GM18498 (cell line): ENCODE measurements at regions not wholly inside any gene's neighbourhood (a gene's known extent, or its start where the extent isn't known, plus 50 kb on each side); places are given as distances from the start of the nearest gene placed in this dataset.

Experiments
- ATAC-seq: cut with Tn5 transposase; IDR thresholded peaks from one replicate; pipeline ENCODE4 v1.9.1; 2021; ENCODE audit warnings: mild to moderate bottlenecking, moderate library complexity; ENCODE audit not compliant: unreplicated experiment

DNA sequence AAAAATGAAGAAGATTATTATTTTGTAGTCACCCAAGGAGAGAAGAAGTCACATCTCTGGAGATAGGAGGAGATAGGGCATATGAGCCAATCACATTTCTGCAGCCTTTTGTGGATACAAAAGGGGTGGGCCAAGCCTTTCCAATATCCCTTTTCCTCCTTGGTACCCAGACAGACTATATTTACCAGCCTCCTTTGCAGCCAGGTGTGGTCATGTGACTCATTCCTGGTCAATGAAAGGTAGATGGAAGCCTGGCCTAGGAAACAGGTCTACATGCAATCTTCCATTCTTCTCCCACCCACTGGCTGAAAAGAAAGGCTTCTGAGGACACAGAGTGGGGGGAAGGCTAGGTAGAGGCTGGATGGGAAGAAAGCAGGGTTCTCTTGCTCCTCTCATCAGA lies 58.1 kb upstream of the ERG start:
- ATAC-seq, result no peak

DNA sequence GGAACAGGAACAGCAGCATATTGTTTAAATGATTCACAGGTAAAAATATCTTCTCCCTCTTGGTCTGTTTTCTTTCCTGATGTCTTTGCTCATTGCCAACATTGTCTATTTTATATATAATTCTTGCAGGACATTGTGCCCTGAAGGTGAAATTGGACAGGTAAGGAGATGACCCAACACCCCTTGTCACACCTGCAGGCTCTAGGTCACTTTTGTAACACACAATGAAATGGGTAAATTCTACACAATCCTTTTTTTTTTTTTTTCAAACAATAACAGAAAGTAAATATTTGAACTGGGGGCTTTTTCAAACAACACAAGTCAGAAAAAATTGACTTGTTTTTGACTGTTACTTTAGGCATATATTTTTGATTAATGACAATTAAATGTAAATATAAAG lies 62.9 kb upstream of the ERG start:
- ATAC-seq, result no peak

DNA sequence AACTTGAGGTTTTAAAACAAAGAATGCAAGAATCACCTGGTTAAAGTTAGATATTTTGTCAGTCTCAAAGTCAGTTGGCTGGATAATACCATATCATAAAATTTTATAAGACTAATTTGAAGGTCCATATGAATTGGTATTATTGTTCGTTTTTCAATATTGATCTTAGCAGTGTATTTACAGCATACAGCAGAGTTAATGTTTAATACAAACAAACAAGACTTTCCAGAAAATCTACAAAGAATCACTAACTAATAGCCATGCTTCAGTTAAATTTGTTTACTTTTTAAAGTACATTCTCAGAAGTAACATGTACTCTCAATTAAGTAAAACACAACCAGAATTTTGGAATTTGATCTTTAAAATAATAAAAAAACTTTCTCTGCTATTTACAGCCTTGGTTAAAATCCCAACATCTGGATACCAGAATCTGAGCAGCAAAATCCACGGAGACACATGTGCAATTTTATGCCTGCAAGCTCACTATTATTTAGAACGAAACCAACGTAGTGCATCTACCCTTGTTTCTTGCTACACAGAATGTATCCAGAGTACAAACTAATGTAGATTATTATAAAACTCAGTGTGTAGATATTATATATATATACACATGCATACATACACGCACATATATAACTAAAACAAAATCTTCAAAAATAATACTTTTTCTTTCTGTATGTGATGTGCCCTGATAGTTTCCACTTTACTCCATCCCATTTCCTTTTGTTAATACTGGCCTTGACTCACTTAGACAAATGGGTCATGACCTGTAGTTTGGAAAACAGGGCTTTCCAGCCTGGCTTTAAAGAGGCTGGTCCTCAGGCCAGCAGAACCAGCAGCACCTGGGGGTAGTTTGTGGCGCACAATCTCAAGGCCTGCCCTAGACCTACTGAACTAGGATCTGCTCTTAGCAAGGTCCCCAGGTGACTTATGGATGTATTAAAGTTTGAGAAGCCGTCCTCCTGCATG lies 63.6 kb upstream of the ERG start:
- ATAC-seq, result no peak

DNA sequence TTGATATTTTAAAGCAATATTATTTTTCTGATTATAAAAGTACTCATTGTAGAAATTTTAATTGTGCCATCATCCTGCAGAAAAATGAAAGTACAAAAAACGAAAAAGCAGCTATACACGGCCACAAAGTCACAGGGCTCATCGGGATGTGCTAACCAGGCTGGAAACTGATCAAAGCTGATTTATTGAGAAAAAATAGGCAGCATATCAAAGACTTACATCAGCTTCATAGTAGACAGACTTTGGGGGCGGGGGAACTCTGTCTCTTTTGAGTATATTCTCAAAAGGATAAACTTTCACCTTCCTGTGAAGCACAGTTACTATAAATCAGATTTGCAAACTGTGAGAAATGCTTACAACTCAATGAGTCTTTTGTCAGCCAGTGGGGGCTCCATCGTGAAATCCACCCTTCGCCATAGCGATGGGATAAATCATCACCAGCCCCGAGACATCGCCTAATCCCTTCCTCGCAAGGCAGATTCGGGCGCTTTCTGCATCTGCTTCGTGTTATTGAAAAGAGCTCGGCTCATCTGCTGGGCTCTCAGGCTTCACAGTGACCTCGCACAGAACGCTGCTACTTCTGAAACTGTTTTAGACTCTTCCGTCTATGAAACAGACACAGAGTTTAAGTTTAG lies 69.2 kb upstream of the ERG start:
- ATAC-seq, result no peak

DNA sequence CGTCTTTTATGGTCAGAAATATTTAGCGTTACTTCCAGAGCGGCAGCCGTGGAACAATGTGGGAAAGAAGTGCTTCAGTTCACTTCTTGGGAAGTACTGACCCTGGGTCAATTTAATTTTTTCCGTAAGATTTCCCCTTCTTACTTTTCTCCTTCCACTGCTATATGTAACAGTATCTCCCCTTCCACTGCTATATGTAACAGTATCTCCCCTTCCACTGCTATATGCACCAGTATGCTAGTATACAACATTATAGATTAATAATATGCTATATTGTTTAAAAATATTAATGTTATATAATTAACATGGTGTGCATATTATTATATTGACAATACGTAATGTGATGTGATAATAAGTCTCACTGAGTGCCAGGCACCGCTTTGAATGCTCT lies 69.7 kb upstream of the ERG start:
- no peak for ATAC-seq

DNA sequence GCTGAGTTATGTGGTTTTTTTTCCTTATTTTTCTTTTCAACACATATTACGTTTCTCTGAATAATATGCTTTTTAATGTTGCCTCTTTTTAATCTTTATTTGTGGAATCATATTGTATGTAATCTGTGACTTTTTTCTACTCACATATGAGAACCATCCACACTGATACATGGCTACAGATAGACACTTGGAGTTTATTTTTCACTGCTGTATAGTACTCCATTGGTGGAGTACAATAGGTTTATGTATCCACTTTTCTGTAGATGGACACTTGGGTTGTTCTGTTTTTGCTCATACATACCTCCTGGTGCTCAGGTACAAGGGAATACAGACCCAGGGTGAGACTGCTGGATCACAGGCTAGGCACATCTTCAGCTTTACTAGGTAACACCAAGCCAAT lies 71.5 kb upstream of the ERG start:
- ATAC-seq, result no peak

DNA sequence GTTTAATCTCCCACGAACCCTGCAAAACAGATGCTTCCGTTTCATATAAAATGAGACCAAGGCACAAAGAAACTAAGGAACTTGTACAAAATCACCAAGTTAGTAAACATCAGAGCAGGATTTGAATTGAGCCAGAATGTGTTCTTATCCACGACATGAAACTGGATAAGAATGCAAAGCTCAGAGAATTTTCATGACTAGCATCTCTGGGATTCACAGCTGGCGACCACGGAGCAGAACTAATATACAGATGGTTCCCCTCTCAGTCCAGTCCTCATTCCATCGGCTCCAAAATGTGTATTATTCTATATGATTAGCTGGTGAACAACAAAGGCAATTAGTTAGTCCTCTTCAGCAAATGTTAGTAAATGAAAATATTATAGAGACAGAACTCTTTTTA lies 72.3 kb upstream of the ERG start:
- no peak for ATAC-seq

DNA sequence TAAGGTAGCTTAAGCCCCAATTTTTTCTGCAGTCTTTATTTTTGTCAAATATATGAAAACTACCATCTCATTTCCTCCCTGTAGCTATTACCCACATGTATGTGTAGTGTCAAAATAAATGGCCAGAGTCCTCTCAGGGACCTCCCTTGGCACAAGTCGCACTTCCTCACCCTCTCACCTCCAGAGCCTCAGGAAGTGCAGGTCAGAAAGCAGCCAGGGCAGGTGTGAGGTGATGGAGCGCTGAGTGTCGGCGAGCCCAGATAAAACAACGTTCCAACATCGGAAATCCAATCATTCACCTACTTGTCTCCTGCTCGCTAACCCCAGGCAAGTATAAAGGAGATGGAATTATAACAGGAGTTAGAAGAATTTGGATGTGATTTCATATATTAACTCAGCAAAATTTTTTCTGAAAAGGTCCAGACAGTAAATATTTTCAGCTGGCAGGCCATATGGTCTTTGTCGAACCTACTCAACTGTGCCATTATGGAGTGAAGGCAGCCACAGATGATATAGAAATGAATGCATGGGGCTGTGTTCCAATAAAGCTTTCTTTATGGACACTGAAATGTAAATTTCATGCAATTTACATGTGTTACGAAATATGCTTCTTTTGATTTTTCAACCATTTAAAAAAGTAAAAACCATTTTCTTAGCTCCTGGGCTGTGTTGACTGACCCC lies 76.8 kb upstream of the ERG start:
- no peak for ATAC-seq

DNA sequence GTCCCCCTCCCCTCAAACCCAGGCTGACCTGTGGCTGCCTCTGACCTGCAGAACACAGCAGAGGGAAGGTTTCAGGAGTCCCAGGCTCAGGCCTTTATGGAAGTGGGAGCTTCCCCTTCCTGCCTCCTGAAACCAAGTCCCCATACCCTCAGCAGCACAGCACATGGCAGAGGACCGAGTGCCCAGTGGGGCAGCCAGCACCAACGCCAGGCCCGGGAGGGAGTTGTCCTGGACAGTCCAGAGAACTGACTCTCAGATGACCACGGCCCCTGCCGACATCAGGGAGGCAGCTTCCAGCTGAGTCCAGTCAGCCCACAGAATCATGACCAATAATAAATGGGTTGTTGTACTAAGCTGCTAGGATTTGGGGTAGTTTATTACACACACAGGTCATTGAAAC lies 79.6 kb upstream of the ERG start:
- no peak for ATAC-seq

DNA sequence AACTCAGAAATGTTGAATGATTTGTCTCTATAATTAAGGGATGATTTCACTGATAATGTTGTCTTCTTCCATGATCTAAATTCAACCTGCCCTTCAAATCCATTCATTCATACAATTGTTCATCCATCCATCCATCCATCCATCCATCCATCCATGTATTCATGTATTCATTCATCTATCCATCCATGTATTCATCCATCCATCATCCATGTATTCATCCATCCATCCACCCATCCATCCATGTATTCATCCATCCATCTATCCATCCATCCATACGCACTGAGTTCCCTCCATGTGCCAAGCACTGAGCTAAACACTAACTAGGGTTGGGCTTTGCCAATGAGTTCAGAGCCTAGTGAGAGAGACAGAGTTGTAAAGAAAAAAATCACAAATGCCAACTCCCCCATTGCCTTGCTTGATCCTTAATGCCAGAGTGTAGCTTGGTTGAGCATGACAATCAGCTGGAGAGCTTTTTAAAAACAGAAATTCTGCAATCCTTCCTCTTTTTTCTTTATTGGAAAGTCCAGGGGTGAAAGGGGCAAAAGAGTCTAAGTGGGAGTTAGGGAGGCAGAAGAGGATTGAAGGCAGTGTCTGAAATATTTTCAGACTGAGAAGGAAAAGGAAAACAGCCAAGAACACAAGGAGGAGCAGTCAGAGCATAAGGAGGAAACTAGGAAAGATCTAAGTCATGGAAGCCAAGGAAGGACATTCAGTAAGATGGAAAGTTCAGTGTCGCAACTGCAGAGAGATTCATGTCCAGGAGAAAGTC lies 92.4 kb upstream of the ERG start:
- no peak for ATAC-seq

DNA sequence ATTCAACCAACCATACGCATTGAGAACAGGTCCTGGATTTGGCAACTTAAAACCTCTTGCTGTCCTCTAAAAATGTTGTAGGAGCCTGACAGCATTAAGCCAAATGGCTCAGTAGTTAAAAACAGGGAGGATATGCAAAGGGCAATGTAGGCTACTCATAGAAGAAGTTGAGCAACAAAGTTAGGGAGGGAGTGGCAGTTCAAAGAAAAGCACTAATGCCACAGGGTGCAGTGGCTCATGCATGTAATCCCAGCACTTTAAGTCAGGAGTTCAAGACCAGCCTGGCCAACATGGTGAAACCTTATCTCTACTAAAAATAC lies 92.9 kb upstream of the ERG start:
- ATAC-seq, result no peak

DNA sequence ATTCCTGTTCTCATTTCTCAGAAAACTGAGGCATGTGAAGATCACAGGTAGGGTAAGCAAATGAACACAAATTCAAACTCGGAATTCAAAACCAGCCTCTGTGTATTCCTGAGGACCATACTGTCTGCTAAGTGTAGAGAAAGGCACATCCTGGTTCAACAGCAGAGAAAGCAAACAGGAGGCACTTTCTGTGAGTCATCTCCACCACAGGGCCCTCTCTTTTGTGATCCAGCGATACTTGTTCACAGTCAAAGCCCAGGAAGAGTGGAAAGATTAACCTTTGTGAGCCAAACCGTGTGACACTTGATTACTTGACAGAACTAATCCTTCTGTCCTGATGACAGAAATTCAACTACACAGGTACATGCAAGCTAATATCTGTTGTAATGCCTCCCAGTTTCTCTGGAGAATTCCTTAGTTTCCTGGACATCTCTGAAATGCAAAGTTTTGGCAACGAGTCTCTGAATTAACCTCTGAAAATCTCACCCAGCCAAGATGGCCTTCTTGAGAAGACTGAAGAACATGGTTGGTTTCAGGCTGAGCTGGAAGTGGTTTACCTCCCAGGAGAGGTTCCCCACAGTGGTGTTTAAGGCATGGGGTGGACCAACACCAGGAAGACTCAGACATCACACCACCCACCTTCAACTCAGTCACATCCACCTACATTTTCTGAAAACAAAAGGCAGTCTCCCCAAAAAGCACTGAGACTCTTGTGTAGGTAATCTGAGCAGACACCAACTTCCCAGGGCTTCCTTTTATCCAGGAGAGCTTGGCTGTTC lies 98.2 kb upstream of the ERG start:
- ATAC-seq, result no peak

DNA sequence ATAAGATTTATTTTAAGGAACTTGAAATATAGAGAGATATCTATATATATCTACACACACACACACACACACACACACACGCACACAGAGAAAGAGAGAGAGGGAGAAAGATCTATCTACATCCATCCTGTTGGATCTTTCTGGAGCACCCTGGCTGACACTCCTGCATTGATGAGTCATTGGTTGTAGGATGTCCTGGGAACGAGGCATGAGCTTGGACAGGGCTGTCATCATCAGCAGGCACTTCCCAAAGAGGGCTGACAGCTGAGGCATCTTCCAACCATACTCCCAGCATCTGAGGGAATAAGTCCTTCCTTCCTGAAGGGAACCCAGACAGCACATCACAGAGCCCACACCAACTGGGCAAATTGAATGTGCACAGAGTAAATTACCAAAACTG lies 99.1 kb upstream of the ERG start:
- ATAC-seq, result no peak

DNA sequence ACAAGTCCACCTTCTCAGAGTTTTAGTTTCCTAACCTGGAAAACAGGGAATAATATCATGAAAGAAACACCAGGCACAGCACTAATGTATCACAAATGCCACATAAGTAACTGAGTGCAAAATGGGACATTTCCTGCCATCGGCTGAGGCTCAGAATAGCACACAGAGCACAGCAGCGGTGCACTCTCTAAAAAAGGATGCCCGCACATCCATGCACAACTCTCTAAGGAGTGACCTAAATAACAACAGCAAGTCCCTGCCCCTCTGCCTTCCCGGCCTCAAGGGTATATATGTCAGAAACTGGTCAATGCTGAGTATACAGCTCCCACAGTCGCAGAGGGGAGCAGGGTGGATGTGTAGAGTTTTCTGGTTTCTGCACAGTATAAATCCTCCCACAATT lies 100.1 kb upstream of the ERG start:
- no peak for ATAC-seq

DNA sequence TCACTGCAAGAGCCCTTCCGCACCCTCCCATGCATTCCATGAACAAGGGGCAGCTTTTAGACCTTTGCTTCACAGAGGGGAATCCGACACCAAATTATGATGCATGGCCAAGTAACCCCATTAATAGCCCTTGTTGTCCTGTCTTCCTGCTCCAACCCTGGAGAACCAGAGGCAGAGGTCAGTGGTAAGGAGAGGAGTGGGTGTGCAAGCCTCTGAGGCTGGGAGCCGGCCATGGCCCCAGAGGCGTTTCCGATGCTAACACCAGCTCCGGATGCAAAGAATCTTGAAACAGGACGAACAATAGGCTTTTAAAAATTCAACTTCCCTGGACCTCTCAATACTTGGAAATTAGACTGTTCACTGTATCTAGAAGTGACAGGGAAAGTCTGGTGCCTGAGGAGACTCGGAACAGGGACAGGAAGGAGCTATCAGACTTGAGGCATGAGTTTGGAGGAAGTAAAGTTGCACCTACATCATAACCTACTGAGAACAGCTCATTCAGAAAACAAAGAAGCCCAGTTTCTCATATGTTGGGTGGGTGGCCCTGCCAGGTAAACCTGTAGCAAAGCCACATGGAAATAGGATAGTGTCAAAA lies 101.2 kb upstream of the ERG start:
- no peak for ATAC-seq

DNA sequence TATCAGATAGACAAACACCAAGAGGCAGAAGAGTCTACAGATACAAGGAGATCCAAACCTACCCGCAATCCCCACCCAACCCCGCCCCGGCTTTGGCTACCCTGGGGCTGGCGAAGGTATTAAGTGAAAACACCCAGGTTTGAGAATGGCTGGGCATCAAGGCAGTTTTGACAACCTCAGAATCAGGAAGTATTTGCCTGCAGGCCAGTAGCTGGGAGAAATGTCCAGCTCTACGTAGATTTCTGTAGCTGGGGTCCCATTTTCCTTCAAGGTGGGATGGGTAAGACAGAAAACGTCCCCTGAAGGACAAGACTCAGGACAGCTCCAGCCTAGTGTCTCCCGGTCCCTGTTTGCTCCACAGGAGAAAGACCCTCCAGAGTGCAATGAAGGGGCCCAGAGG lies 101.8 kb upstream of the ERG start:
- ATAC-seq, result no peak

DNA sequence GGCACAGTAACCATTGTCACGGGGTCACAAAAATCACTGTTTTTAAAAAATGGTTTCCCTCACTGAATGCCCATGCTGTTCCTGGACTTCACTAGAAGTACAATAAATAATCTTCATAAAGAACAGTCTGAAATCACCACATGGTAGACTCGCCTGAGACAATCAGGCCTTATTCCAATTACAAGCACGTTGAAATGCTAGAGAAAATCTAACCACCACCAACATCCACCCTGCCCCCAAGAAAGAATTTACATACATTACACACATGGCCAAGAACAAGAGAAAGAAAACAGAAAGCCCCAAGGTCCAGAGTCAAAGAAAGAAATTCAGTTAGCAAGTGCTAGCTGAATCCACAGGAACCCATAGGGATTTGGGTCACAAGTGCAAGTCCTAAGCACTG lies 107.0 kb upstream of the ERG start:
- ATAC-seq, result no peak

DNA sequence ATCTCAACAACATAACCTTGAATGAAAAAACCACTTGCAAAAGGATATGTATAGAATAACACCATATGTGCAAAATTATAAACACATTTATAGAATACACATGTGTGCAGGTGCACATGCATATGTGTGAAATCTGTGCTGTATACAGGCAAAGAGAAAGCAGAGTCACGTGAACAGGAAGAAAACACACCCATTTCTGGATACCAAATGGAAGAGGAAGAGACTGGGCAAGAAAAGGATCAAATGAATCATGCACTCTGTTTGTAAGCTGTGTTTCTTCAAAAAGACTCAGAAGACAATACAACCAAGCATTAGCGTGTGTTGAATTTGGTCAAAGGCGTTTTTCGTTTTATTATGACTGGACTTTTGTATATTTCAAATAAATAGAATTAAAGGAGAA lies 111.3 kb upstream of the ERG start:
- ATAC-seq, result no peak

DNA sequence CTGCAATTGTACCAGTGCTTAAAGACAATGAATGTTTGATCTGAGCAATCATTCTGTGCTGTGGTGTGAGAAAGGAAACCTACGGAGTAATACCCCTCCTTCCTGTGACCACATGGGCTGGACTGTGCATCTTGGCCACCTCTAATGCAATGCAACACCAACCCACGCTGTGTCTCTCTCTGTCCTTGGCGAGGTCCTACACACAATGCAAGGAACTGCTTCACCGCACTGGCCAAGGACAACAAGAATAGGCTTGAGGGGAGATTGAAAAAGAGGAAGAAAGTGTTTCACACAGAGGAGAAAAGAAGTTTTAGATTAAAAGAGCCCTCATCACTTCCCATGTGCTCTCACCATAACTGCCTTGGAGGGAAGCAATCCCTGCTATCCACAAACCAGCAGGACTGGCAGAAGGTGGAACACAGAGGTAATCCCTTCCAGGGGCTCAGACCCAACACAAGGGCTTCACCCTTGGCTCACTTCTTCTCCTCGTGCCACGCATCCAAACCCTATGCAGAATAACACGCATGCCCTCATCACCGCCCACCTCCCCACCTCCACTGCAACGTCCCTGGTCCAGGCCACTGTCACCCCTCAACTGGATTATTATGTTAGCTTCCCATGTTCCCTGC lies 112.5 kb upstream of the ERG start:
- no peak for ATAC-seq

DNA sequence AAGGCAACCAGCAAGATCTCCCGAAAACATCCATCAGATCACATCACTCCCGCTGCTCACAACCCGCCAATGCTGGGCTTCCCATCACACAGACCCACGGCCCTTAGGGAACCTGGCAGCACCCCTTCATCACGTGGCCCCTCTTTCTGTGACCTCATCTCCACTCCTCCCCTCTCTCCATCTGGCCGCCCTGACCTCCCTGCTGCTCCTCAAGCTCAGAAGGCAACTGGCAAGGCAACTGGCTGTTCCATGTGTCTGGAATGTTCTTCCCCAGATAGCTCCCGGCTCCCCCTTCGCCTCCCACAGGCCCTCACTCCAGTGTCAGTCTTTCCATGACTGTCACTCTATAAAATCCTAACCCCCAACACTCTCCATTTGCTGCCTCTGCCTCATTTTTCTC lies 113.0 kb upstream of the ERG start:
- ATAC-seq, result no peak
